Fibroblast of lung (primary cell): ENCODE measurements at regions not wholly inside any gene's neighbourhood (a gene's known extent, or its start where the extent isn't known, plus 50 kb on each side); places are given as distances from the start of the nearest gene placed in this dataset.

ENCODE experiments used
- DNase-seq, 2 donors: peaks; one replicate each; pipeline versions ENCODE4 v3.0.0 to v3.0.0-alpha.2; 2010; ENCODE audit warnings: low read depth in 2 of 2
- H2AFZ ChIP-seq: 2 replicates; pipeline ENCODE4 v1.5.1; 2012; ENCODE audit warnings: low read length, control low read depth, inconsistent platforms
- H3K27ac ChIP-seq: 2 replicates; pipeline ENCODE4 v1.5.1; 2011; ENCODE audit warnings: low read length, control low read depth; ENCODE audit not compliant: insufficient read depth
- H3K27me3 ChIP-seq: 2 replicates; pipeline ENCODE4 v1.5.1; 2011; ENCODE audit warnings: mild to moderate bottlenecking, low read length; ENCODE audit not compliant: control insufficient read depth, insufficient read depth
- H3K36me3 ChIP-seq: 2 replicates; pipeline ENCODE4 v1.5.1; 2011; ENCODE audit warnings: low read length; ENCODE audit not compliant: control insufficient read depth, insufficient read depth
- H3K4me1 ChIP-seq: 2 replicates; pipeline ENCODE4 v1.5.1; 2011; ENCODE audit warnings: low read length; ENCODE audit not compliant: control insufficient read depth, insufficient read depth; ENCODE audit errors: extremely low read depth
- H3K4me2 ChIP-seq: 2 replicates; pipeline ENCODE4 v1.5.1; 2011; ENCODE audit warnings: low read length, control low read depth; ENCODE audit not compliant: insufficient read depth; ENCODE audit errors: extremely low read depth
- H3K4me3 ChIP-seq, 4 experiments: fragments of 200-600 bp in 1 of 4; sonication (generic) in 1 of 4; replicated peaks in 1 of 4; 2 replicates each; pipeline ENCODE4 v1.5.1; 2011 to 2016; ENCODE audit warnings: low read length in 4 of 4, low read depth in 3 of 4, mild to moderate bottlenecking in 3 of 4, control low read depth in 2 of 4, inconsistent platforms in 1 of 4, mixed read lengths in 1 of 4; ENCODE audit not compliant: insufficient read depth in 1 of 4; ENCODE audit errors: control extremely low read depth in 1 of 4
- H3K79me2 ChIP-seq: 2 replicates; pipeline ENCODE4 v1.5.1; 2012; ENCODE audit warnings: mild to moderate bottlenecking, low read length, inconsistent platforms; ENCODE audit not compliant: control insufficient read depth, insufficient read depth
- H3K9ac ChIP-seq: 2 replicates; pipeline ENCODE4 v1.5.1; 2011; ENCODE audit warnings: mild to moderate bottlenecking, low read length, control low read depth; ENCODE audit not compliant: insufficient read depth
- H3K9me3 ChIP-seq: 2 replicates; pipeline ENCODE4 v1.5.1; 2012; ENCODE audit warnings: low read depth, low read length; ENCODE audit not compliant: control insufficient read depth, insufficient read depth
- H4K20me1 ChIP-seq: 2 replicates; pipeline ENCODE4 v1.5.1; 2011; ENCODE audit warnings: low read length; ENCODE audit not compliant: control insufficient read depth, insufficient read depth; ENCODE audit errors: extremely low read depth
- CTCF ChIP-seq, 2 donors: IDR thresholded peaks in 1 of 2; conservative IDR thresholded peaks in 1 of 2; 1 replicate in 1 of 2; 2 replicates in 1 of 2; pipeline ENCODE4 v1.5.1; 2011 to 2012; ENCODE audit warnings: low read length in 2 of 2, control low read depth in 1 of 2, inconsistent platforms in 1 of 2, low read depth in 1 of 2, mild to moderate bottlenecking in 1 of 2
- EZH2 ChIP-seq: IDR thresholded peaks from 2 replicates; pipeline ENCODE4 v1.5.1; 2012; ENCODE audit warnings: low read length, control low read depth, mild to moderate bottlenecking; ENCODE audit errors: missing control alignments

GRCh38 chr4:166341992-166342391, 469.0 kb downstream of the TLL1 start:
- Histone ChIP-seq H3K4me3 (no peak overlapping the region), H2AFZ (no peak overlapping the region), H3K4me1 (no peaks in the 10 kb centered on the region), H3K4me2 (no peak overlapping the region), H3K36me3 (no peaks in the 10 kb centered on the region), H4K20me1 (no peaks in the 10 kb centered on the region), H3K27me3 (no peaks in the 10 kb centered on the region), H3K9me3 (no peaks in the 10 kb centered on the region), H3K9ac (no peak overlapping the region), H3K79me2 (no peaks in the 10 kb centered on the region), H3K27ac (no peak overlapping the region)
- no peak for TF ChIP-seq CTCF (conservative IDR thresholded peaks at IDR 0.05 in 1 of 2, IDR thresholded peaks at IDR 0.05 in 1 of 2; ENCODE audit: low read depth in 1 of 2, low read length in 2 of 2)
- no peak for TF ChIP-seq EZH2
- DNase-seq, result no peak

GRCh38 chr4:166363198-166363597, 490.2 kb downstream of the TLL1 start:
- TF ChIP-seq CTCF (conservative IDR thresholded peaks at IDR 0.05 in 1 of 2, IDR thresholded peaks at IDR 0.05 in 1 of 2; ENCODE audit: low read depth in 1 of 2, low read length in 2 of 2), result no peak
- TF ChIP-seq EZH2, result no peak

GRCh38 chr4:166366012-166366411, 493.0 kb downstream of the TLL1 start:
- Histone ChIP-seq H3K4me3 (no peak overlapping the region), H3K79me2 (no peaks in the 10 kb centered on the region), H3K36me3 (no peaks in the 10 kb centered on the region), H2AFZ (no peak overlapping the region), H3K9me3 (no peaks in the 10 kb centered on the region), H4K20me1 (no peaks in the 10 kb centered on the region), H3K9ac (no peak overlapping the region), H3K27me3 (no peaks in the 10 kb centered on the region), H3K4me2 (no peak overlapping the region), H3K27ac (no peak overlapping the region), H3K4me1 (no peaks in the 10 kb centered on the region)
- no peak for TF ChIP-seq CTCF (conservative IDR thresholded peaks at IDR 0.05 in 1 of 2, IDR thresholded peaks at IDR 0.05 in 1 of 2; ENCODE audit: low read depth in 1 of 2, low read length in 2 of 2)
- TF ChIP-seq EZH2, result no peak
- no peak for DNase-seq

More at GRCh38 chr4:166363198-166363597, 490.2 kb downstream of the TLL1 start:
- Histone ChIP-seq H3K4me2 (no peak overlapping the region), H3K4me3 (no peak overlapping the region), H3K9me3 (no peaks in the 10 kb centered on the region), H3K36me3 (no peaks in the 10 kb centered on the region), H3K79me2 (no peaks in the 10 kb centered on the region), H3K27me3 (no peaks in the 10 kb centered on the region), H3K27ac (no peak overlapping the region), H4K20me1 (no peaks in the 10 kb centered on the region), H3K9ac (no peak overlapping the region), H3K4me1 (no peaks in the 10 kb centered on the region), H2AFZ (no peak overlapping the region)
- DNase-seq, result no peak
